ENCODE measurements at regions not wholly inside any gene's neighbourhood (a gene's known extent, or its start where the extent isn't known, plus 50 kb on each side); places are given as distances from the start of the nearest gene placed in this dataset.
A peak's percentile ranks its signal among the peaks of the same experiment; 100 is the strongest.

GRCh38 chr2:149996901-149997300 lies 409.3 kb upstream of the MMADHC start:
- CTCF ChIA-PET, result no interaction called here
- Histone ChIP-seq H3K4me3 (ENCODE audit: low read depth in 2 of 2, low read length in 2 of 2) (no peak overlapping the region), H3K4me1 (ENCODE audit: control insufficient read depth, insufficient read depth, low read length) (no peaks in the 10 kb centered on the region), H3K9me3 (ENCODE audit: control insufficient read depth, insufficient read depth, low read depth, low read length) (no peaks in the 10 kb centered on the region), H3K27me3 (ENCODE audit: control insufficient read depth, insufficient read depth, low read length) (no peaks in the 10 kb centered on the region), H3K36me3 (ENCODE audit: control insufficient read depth, insufficient read depth, low read length) (no peaks in the 10 kb centered on the region), H3K27ac (ENCODE audit: low read length) (peak overlapping the region; percentile 30; the same call in 1 of the 2 replicates)
- intact Hi-C loops (cut with micrococcal nuclease; ENCODE audit: unreplicated experiment) (no loop called here), in situ Hi-C loops (cut with HindIII; ENCODE audit: low pct_unique_long_range_greater_than_20kb, low sequenced_read_pairs) (no loop called here)
- TF ChIP-seq POLR2AphosphoS5 (IDR thresholded peaks at IDR 0.05; ENCODE audit: low read depth, low read length) (no peak), SIN3A (IDR thresholded peaks at IDR 0.05; ENCODE audit: borderline replicate concordance, insufficient read depth, low read depth, low read length) (no peak), REST (IDR thresholded peaks at IDR 0.05; ENCODE audit: insufficient read depth in 1 of 2, low read depth in 2 of 2, low read length in 1 of 2) (no peak), CTCF (IDR thresholded peaks at IDR 0.05) (no peak), TCF7L2 (IDR thresholded peaks at IDR 0.05; ENCODE audit: low read depth, low read length) (no peak)
- DNase-seq (ENCODE audit: low read depth, low spot score) (no peak), ATAC-seq (no peak)
- POLR2A ChIA-PET, result no interaction called here
- BruUV-seq (replicated peaks), result no TSS peak

GRCh38 chr2:149994057-149994728 lies 406.6 kb upstream of the MMADHC start:
- no peaks in the 10 kb centered on the region for H3K9me3 ChIP-seq (ENCODE audit: control insufficient read depth, insufficient read depth, low read depth, low read length)
- no peaks in the 10 kb centered on the region for H3K27me3 ChIP-seq (ENCODE audit: control insufficient read depth, insufficient read depth, low read length)
- BruUV-seq (replicated peaks), result no TSS peak
- no peaks in the 10 kb centered on the region for H3K36me3 ChIP-seq (ENCODE audit: control insufficient read depth, insufficient read depth, low read length)
- in situ Hi-C loops (cut with HindIII; ENCODE audit: low pct_unique_long_range_greater_than_20kb, low sequenced_read_pairs), result no loop called here
- peaks cover 8% of the 10 kb centered on the region for H3K4me1 ChIP-seq (ENCODE audit: control insufficient read depth, insufficient read depth, low read length)
- intact Hi-C loops (cut with micrococcal nuclease; ENCODE audit: unreplicated experiment), result no loop called here
- no peak for DNase-seq (ENCODE audit: low read depth, low spot score)
- TF ChIP-seq POLR2AphosphoS5 (IDR thresholded peaks at IDR 0.05; ENCODE audit: low read depth, low read length) (no peak), SIN3A (IDR thresholded peaks at IDR 0.05; ENCODE audit: borderline replicate concordance, insufficient read depth, low read depth, low read length) (no peak), TCF7L2 (IDR thresholded peaks at IDR 0.05; ENCODE audit: low read depth, low read length) (no peak), CTCF (IDR thresholded peaks at IDR 0.05) (no peak), REST (IDR thresholded peaks at IDR 0.05; ENCODE audit: insufficient read depth in 1 of 2, low read depth in 2 of 2, low read length in 1 of 2) (no peak)
- H3K4me3 ChIP-seq (ENCODE audit: low read depth in 2 of 2, low read length in 2 of 2), result no peak overlapping the region
- ATAC-seq, result no peak
- CTCF ChIA-PET, result no interaction called here
- POLR2A ChIA-PET, result no interaction called here
- H3K27ac ChIP-seq (ENCODE audit: low read length), result peak overlapping the region; percentile 55; the same call in 1 of the 2 replicates
